Kidney (tissue), 13 donors: ENCODE measurements at regions not wholly inside any gene's neighbourhood (a gene's known extent, or its start where the extent isn't known, plus 50 kb on each side); places are given as distances from the start of the nearest gene placed in this dataset.
A peak's percentile ranks its signal among the peaks of the same experiment; 100 is the strongest.

ENCODE experiments used
- DNase-seq, 5 donors: peaks; one replicate each; pipeline ENCODE4 v3.0.0-alpha.2; 2013 to 2020
- FAIRE-seq: peaks from 2 replicates; lab custom pipeline; 2012; peaks lifted over from hg19 to GRCh38; lab: Jason Lieb, UNC
- H3K27ac ChIP-seq, 2 donors: one replicate each; pipeline ENCODE4 v1.7.0; 2013; ENCODE audit warnings: low read depth in 2 of 2, low read length in 2 of 2, inconsistent platforms in 1 of 2
- H3K27me3 ChIP-seq: one replicate; pipeline ENCODE4 v1.7.1; 2013; ENCODE audit warnings: low read length, inconsistent platforms; ENCODE audit not compliant: control insufficient read depth, insufficient read depth
- H3K36me3 ChIP-seq, 3 donors: one replicate each; pipeline versions ENCODE4 v1.7.0 to v1.7.1; 2013; ENCODE audit warnings: low read length in 3 of 3, control low read depth in 1 of 3, inconsistent platforms in 1 of 3; ENCODE audit not compliant: insufficient read depth in 3 of 3, control insufficient read depth in 2 of 3
- H3K4me1 ChIP-seq, 3 donors: one replicate each; pipeline versions ENCODE4 v1.7.0 to v1.7.1; 2013; ENCODE audit warnings: low read length in 3 of 3, inconsistent platforms in 1 of 3, low read depth in 1 of 3; ENCODE audit not compliant: control insufficient read depth in 2 of 3, insufficient read depth in 2 of 3
- H3K4me3 ChIP-seq, 3 donors: one replicate each; pipeline versions ENCODE4 v1.7.0 to v1.8.1; 2013; ENCODE audit warnings: low read length in 3 of 3, control low read depth in 1 of 3, inconsistent platforms in 1 of 3
- H3K9ac ChIP-seq, 3 donors: one replicate each; pipeline versions ENCODE4 v1.7.0 to v1.7.1; 2013; ENCODE audit warnings: low read length in 3 of 3, control low read depth in 1 of 3, inconsistent platforms in 1 of 3
- H3K9me3 ChIP-seq, 3 donors: one replicate each; pipeline versions ENCODE4 v1.7.0 to v1.7.1; 2013; ENCODE audit warnings: low read length in 3 of 3, control low read depth in 1 of 3, inconsistent platforms in 1 of 3; ENCODE audit not compliant: control insufficient read depth in 2 of 3, insufficient read depth in 1 of 3
- intact Hi-C: fragments of 100-400 bp; cut with DNase I; formaldehyde crosslinking; loops from one replicate; pipeline ENCODE4 v1.11.1; 2022
- TF ChIP-seq, protein P1 (sequence below): IDR thresholded peaks from 3 replicates; pipeline ENCODE4 v1.5.1; 2012; ENCODE audit warnings: mild to moderate bottlenecking, moderate library complexity, borderline replicate concordance; ENCODE audit not compliant: insufficient read depth; ENCODE audit errors: extremely low read depth
- donor health status: control.
- donor health status: control.
- donor health status: control.
- donor health status: control.
- donor health status: control.
- donor health status: DM: yes; HTN: yes; CAD: no.
- donor health status: Normal renal cell carcinoma (clear cell type).

DNA sequence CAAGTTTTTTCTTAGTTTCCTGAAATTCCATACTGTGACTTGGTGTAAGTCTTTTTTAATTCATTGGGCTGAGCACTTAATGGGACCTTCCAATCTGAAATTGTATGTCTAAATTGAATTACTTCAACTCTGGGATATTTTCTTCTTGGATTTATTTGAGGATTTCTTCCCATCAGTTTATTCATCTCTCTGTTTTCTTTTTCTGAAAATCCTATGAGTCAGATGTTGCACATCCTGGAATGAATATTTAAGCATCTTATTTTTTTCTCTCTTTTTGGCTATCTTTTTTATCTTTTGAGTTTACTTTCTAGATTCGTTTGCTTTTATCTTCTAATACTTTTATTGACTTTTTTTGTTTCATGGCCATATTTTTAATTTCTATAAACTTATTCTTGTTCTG is 55.4 kb upstream of the ACYP2 start:
- DNase-seq, result no peak
- intact Hi-C loops, result no loop called here
- H3K9me3 ChIP-seq, result no peaks in the 10 kb centered on the region
- no peaks in the 10 kb centered on the region for H3K36me3 ChIP-seq
- H3K27me3 ChIP-seq, result no peaks in the 10 kb centered on the region
- no peak overlapping the region for H3K27ac ChIP-seq
- H3K9ac ChIP-seq, result no peak overlapping the region
- TF ChIP-seq, protein P1, sequence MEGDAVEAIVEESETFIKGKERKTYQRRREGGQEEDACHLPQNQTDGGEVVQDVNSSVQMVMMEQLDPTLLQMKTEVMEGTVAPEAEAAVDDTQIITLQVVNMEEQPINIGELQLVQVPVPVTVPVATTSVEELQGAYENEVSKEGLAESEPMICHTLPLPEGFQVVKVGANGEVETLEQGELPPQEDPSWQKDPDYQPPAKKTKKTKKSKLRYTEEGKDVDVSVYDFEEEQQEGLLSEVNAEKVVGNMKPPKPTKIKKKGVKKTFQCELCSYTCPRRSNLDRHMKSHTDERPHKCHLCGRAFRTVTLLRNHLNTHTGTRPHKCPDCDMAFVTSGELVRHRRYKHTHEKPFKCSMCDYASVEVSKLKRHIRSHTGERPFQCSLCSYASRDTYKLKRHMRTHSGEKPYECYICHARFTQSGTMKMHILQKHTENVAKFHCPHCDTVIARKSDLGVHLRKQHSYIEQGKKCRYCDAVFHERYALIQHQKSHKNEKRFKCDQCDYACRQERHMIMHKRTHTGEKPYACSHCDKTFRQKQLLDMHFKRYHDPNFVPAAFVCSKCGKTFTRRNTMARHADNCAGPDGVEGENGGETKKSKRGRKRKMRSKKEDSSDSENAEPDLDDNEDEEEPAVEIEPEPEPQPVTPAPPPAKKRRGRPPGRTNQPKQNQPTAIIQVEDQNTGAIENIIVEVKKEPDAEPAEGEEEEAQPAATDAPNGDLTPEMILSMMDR, result no peak
- peak; percentile 67 for FAIRE-seq
- no peak overlapping the region for H3K4me3 ChIP-seq
- no peaks in the 10 kb centered on the region for H3K4me1 ChIP-seq

DNA sequence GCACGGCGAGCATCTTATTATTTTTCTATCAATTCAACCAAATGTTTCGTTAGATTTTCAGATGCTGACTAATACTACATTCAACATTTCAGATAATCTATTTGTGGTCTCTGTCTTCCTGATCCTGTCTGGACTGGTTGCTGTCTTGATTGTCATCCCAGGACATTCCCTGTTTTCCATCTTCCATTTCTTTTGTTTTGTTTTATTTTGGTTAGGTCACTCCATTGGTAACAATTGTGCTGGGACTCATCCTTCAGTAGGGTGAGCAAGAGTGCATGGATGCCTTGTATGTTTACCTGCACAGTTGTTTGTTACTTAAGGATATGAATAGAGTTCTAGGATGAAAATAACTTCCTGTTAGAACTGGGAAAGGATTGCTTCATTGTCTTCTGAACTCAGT is 55.9 kb upstream of the ACYP2 start:
- Histone ChIP-seq H3K36me3 (no peaks in the 10 kb centered on the region), H3K4me3 (no peak overlapping the region), H3K27me3 (no peaks in the 10 kb centered on the region), H3K27ac (no peak overlapping the region), H3K4me1 (no peaks in the 10 kb centered on the region), H3K9ac (no peak overlapping the region), H3K9me3 (no peaks in the 10 kb centered on the region)
- FAIRE-seq, result no peak
- DNase-seq, result no peak
- TF ChIP-seq, protein P1, result no peak
- intact Hi-C loops, result no loop called here

DNA sequence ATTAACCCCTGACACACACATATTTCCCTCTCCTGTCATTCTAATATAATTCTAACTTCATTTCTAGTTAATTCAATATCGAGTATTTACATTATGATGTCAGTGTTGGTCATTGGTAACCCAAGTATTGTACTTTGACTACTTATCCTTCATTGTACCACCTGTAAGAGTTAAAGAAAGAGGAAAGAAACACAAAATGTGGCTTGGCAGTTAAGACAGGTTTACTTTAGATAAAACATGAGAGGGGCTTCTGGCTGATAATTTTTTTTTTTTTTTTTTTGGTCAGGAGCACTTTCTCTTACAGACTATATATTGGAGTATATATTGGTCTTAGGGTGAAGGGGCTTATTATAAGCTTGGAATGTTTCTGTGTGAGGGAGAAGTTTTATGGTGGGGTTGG is 57.0 kb upstream of the ACYP2 start:
- TF ChIP-seq, protein P1, result no peak
- FAIRE-seq, result no peak
- H3K9ac ChIP-seq, result no peak overlapping the region

DNA sequence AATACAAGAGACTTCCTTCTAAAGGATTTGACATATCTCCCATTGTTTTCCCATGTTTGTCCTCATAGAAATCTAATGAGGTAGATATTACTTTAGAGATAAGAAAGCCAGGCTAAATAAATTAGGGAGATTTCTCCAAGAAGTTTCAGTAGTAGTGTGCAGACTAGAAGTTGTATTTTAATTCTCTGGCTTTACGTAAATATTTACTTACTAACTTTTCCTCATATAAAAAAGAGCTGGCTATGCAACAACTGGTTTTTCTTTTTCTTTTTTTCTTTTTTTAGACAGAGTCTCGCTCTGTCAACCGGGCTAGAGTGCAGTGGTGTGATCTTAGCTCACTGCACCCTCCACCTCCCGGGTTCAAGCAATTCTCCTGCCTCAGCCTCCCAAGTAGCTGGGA is 60.6 kb upstream of the ACYP2 start:
- H3K36me3 ChIP-seq, result peaks cover 0 to 3% (median 0%) of the 10 kb centered on the region in 3 donors
- H3K27me3 ChIP-seq, result no peaks in the 10 kb centered on the region
- no peaks in the 10 kb centered on the region for H3K9me3 ChIP-seq
- no peak overlapping the region for H3K9ac ChIP-seq
- DNase-seq (no peak), FAIRE-seq (no peak)
- no peak overlapping the region for H3K27ac ChIP-seq
- TF ChIP-seq, protein P1, result no peak
- no peak overlapping the region for H3K4me3 ChIP-seq
- intact Hi-C loops, result no loop called here
- H3K4me1 ChIP-seq, result no peaks in the 10 kb centered on the region

More for the DNA sequence above, 57.0 kb upstream of the ACYP2 start:
- intact Hi-C loops, result no loop called here
- Histone ChIP-seq H3K9me3 (no peaks in the 10 kb centered on the region), H3K4me3 (no peak overlapping the region), H3K27me3 (no peaks in the 10 kb centered on the region), H3K36me3 (no peaks in the 10 kb centered on the region), H3K27ac (no peak overlapping the region), H3K4me1 (no peaks in the 10 kb centered on the region)
- DNase-seq, result no peak
